ENCODE measurements at regions not wholly inside any gene's neighbourhood (a gene's known extent, or its start where the extent isn't known, plus 50 kb on each side); places are given as distances from the start of the nearest gene placed in this dataset.

DNA sequence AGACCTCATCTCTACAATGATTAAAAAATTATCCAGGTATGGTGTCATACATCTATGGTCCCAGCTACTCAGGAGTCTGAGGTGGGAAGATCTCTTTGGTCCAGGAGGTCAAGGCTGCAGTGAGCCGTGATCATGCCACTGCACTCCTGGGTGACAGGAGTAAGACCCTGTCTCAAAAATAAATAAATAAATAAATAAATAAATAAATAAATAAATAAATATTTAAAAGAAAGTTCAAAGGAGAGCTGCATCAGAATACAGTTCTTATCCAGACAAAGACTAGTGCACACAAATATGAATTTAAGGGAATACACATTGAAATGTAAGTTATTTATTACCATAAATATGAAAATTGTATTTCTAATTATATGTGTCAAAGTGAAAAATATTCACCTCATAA, 624.9 kb downstream of the SLITRK6 start:
- H3K4me1 ChIP-seq (ENCODE audit: insufficient read depth, low read length, poor library complexity, severe bottlenecking), result no peaks in the 10 kb centered on the region
- H3K4me3 ChIP-seq (ENCODE audit: low read length, poor library complexity, severe bottlenecking), result no peak overlapping the region
- no peaks in the 10 kb centered on the region for H4K20me1 ChIP-seq (ENCODE audit: insufficient read depth, low read length, poor library complexity, severe bottlenecking)
- no peak for TF ChIP-seq EZH2phosphoT487 (IDR thresholded peaks at IDR 0.05; ENCODE audit: borderline replicate concordance)
- TF ChIP-seq, protein P1, sequence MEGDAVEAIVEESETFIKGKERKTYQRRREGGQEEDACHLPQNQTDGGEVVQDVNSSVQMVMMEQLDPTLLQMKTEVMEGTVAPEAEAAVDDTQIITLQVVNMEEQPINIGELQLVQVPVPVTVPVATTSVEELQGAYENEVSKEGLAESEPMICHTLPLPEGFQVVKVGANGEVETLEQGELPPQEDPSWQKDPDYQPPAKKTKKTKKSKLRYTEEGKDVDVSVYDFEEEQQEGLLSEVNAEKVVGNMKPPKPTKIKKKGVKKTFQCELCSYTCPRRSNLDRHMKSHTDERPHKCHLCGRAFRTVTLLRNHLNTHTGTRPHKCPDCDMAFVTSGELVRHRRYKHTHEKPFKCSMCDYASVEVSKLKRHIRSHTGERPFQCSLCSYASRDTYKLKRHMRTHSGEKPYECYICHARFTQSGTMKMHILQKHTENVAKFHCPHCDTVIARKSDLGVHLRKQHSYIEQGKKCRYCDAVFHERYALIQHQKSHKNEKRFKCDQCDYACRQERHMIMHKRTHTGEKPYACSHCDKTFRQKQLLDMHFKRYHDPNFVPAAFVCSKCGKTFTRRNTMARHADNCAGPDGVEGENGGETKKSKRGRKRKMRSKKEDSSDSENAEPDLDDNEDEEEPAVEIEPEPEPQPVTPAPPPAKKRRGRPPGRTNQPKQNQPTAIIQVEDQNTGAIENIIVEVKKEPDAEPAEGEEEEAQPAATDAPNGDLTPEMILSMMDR (conservative IDR thresholded peaks at IDR 0.05; ENCODE audit: low read length), result no peak
- no peaks in the 10 kb centered on the region for H3K36me3 ChIP-seq (ENCODE audit: insufficient read depth, low read length)
- no peak overlapping the region for H2AFZ ChIP-seq (ENCODE audit: low read length)
- no peaks in the 10 kb centered on the region for H3K27me3 ChIP-seq (ENCODE audit: insufficient read depth, low read length, poor library complexity, severe bottlenecking)
- H3K9me3 ChIP-seq (ENCODE audit: insufficient read depth, low read depth, low read length), result no peaks in the 10 kb centered on the region
- H3K9ac ChIP-seq (ENCODE audit: low read depth, low read length, poor library complexity, severe bottlenecking), result no peak overlapping the region
- H3F3A ChIP-seq (ENCODE audit: low read depth), result no peaks in the 10 kb centered on the region
- no peak overlapping the region for H3K4me2 ChIP-seq (ENCODE audit: low read depth, low read length, poor library complexity, severe bottlenecking)
- no peaks in the 10 kb centered on the region for H3K79me2 ChIP-seq (ENCODE audit: insufficient read depth, low read length)
- no peaks in the 10 kb centered on the region for H3K9me2 ChIP-seq (replicated peaks; ENCODE audit: low read depth, low read length)

DNA sequence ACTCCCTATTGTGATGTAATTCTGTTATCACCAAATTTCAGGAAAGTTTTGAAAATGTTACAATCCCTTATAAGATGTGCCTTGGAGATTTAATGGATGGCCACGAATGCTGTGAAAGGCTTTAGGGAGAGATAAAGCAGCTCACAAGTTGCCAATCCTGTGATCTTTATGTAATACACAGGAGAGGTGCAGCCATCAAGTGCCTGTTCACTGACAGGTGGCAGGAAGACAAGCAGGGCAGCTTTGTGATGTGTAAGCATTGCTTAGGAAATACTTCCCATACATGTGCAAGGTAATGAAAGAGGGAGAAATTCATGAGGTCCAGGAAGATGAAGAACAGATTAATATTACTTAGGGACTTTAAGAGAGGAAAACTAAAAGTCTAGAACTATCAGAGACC, 628.8 kb downstream of the SLITRK6 start:
- Histone ChIP-seq H3K79me2 (ENCODE audit: insufficient read depth, low read length) (no peaks in the 10 kb centered on the region), H3K36me3 (ENCODE audit: insufficient read depth, low read length) (no peaks in the 10 kb centered on the region), H3K27me3 (ENCODE audit: insufficient read depth, low read length, poor library complexity, severe bottlenecking) (no peaks in the 10 kb centered on the region), H4K20me1 (ENCODE audit: insufficient read depth, low read length, poor library complexity, severe bottlenecking) (no peaks in the 10 kb centered on the region), H3K4me1 (ENCODE audit: insufficient read depth, low read length, poor library complexity, severe bottlenecking) (no peaks in the 10 kb centered on the region), H3K4me3 (ENCODE audit: low read length, poor library complexity, severe bottlenecking) (no peak overlapping the region), H3K4me2 (ENCODE audit: low read depth, low read length, poor library complexity, severe bottlenecking) (no peak overlapping the region), H3K9me2 (replicated peaks; ENCODE audit: low read depth, low read length) (no peaks in the 10 kb centered on the region), H3F3A (ENCODE audit: low read depth) (no peaks in the 10 kb centered on the region), H3K9me3 (ENCODE audit: insufficient read depth, low read depth, low read length) (no peaks in the 10 kb centered on the region), H3K9ac (ENCODE audit: low read depth, low read length, poor library complexity, severe bottlenecking) (no peak overlapping the region), H2AFZ (ENCODE audit: low read length) (no peak overlapping the region)
- TF ChIP-seq, protein P1 (conservative IDR thresholded peaks at IDR 0.05; ENCODE audit: low read length), result no peak
- TF ChIP-seq EZH2phosphoT487 (IDR thresholded peaks at IDR 0.05; ENCODE audit: borderline replicate concordance), result no peak

DNA sequence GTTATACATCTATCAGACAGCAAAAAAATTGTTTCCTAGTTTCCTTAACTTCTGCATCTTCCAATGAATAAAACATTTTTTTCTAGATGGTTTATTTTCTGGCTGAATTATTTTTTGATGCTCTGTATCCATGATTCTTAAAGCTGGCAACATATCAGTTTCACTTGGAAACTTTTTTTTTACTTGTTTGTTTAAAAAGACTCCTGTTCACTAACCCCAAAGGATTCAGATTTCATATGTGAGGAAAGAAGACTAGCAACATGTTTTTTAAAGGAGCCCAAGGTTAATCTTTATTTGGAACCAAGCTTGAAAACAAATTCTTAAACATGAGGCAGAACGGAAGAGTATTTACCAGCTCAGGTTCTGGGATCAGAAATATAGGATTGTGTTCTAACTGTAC, 632.3 kb downstream of the SLITRK6 start:
- Histone ChIP-seq H3K9me3 (ENCODE audit: insufficient read depth, low read depth, low read length) (no peaks in the 10 kb centered on the region; the same call in 1 of the 2 replicates), H3K27me3 (ENCODE audit: insufficient read depth, low read length, poor library complexity, severe bottlenecking) (no peaks in the 10 kb centered on the region), H3K9me2 (replicated peaks; ENCODE audit: low read depth, low read length) (no peaks in the 10 kb centered on the region), H4K20me1 (ENCODE audit: insufficient read depth, low read length, poor library complexity, severe bottlenecking) (no peaks in the 10 kb centered on the region), H3K79me2 (ENCODE audit: insufficient read depth, low read length) (no peaks in the 10 kb centered on the region), H3K36me3 (ENCODE audit: insufficient read depth, low read length) (no peaks in the 10 kb centered on the region), H3K4me3 (ENCODE audit: low read length, poor library complexity, severe bottlenecking) (no peak overlapping the region), H3K9ac (ENCODE audit: low read depth, low read length, poor library complexity, severe bottlenecking) (no peak overlapping the region), H3K4me1 (ENCODE audit: insufficient read depth, low read length, poor library complexity, severe bottlenecking) (no peaks in the 10 kb centered on the region), H3F3A (ENCODE audit: low read depth) (no peaks in the 10 kb centered on the region), H3K4me2 (ENCODE audit: low read depth, low read length, poor library complexity, severe bottlenecking) (no peak overlapping the region), H2AFZ (ENCODE audit: low read length) (no peak overlapping the region)
- no peak for TF ChIP-seq EZH2phosphoT487 (IDR thresholded peaks at IDR 0.05; ENCODE audit: borderline replicate concordance)
- TF ChIP-seq, protein P1 (conservative IDR thresholded peaks at IDR 0.05; ENCODE audit: low read length), result no peak
